Mesendoderm (in vitro differentiated cells): ENCODE measurements at regions not wholly inside any gene's neighbourhood (a gene's known extent, or its start where the extent isn't known, plus 50 kb on each side); places are given as distances from the start of the nearest gene placed in this dataset.
"Not testable (repeated sequence)": the region's sequence is repeated elsewhere in the genome, so short reads cannot be mapped to it uniquely, and the experiment has no call there.

Experiments used
- DNase-seq: peaks from one replicate; pipeline ENCODE4 v3.0.0; 2013
- H2AK5ac ChIP-seq: 2 replicates; pipeline ENCODE4 v1.6.1; 2013; ENCODE audit warnings: low read length, inconsistent platforms
- H2BK120ac ChIP-seq: 2 replicates; pipeline ENCODE4 v1.6.1; 2013; ENCODE audit warnings: low read depth, mild to moderate bottlenecking, low read length, moderate library complexity, mixed read lengths
- H2BK15ac ChIP-seq: replicated peaks from 2 replicates; pipeline ENCODE4 v1.6.1; 2013; ENCODE audit warnings: low read depth, mild to moderate bottlenecking, moderate library complexity
- H2BK5ac ChIP-seq: 2 replicates; pipeline ENCODE4 v1.6.1; 2013; ENCODE audit warnings: low read length, inconsistent platforms
- H3K18ac ChIP-seq: 2 replicates; pipeline ENCODE4 v1.6.1; 2013; ENCODE audit warnings: mild to moderate bottlenecking, low read length, mixed read lengths
- H3K23ac ChIP-seq: one replicate; pipeline ENCODE4 v1.6.1; 2013; ENCODE audit warnings: low read length
- H3K27ac ChIP-seq: 2 replicates; pipeline ENCODE4 v1.5.1; 2013; ENCODE audit warnings: low read depth, mild to moderate bottlenecking, inconsistent platforms, low read length, moderate library complexity
- H3K27me3 ChIP-seq: 2 replicates; pipeline ENCODE4 v1.6.1; 2013; ENCODE audit warnings: low read length, control low read depth, mild to moderate bottlenecking, inconsistent platforms; ENCODE audit not compliant: insufficient read depth, poor library complexity
- H3K36me3 ChIP-seq: 2 replicates; pipeline ENCODE4 v1.6.1; 2013; ENCODE audit warnings: low read length, inconsistent platforms; ENCODE audit not compliant: control insufficient read depth, insufficient read depth
- H3K4ac ChIP-seq: one replicate; pipeline ENCODE4 v1.6.1; 2013; ENCODE audit warnings: low read depth, mild to moderate bottlenecking, low read length, moderate library complexity
- H3K4me1 ChIP-seq: 2 replicates; pipeline ENCODE4 v1.6.1; 2013; ENCODE audit warnings: low read depth, low read length, inconsistent platforms; ENCODE audit not compliant: control insufficient read depth
- H3K4me2 ChIP-seq: 2 replicates; pipeline ENCODE4 v1.6.1; 2013; ENCODE audit warnings: low read length
- H3K4me3 ChIP-seq: 2 replicates; pipeline ENCODE4 v1.5.1; 2013; ENCODE audit warnings: mild to moderate bottlenecking, low read length
- H3K56ac ChIP-seq: one replicate; pipeline ENCODE4 v1.6.1; 2013; ENCODE audit warnings: low read length
- H3K79me1 ChIP-seq: 2 replicates; pipeline ENCODE4 v1.6.1; 2013; ENCODE audit warnings: low read length, inconsistent platforms
- H3K79me2 ChIP-seq: 2 replicates; pipeline ENCODE4 v1.6.1; 2013; ENCODE audit warnings: mild to moderate bottlenecking, low read length; ENCODE audit not compliant: control insufficient read depth, insufficient read depth
- H3K9ac ChIP-seq: 2 replicates; pipeline ENCODE4 v1.6.1; 2013; ENCODE audit warnings: low read length, inconsistent platforms
- H4K5ac ChIP-seq: one replicate; pipeline ENCODE4 v1.6.1; 2013; ENCODE audit warnings: low read length
- H4K8ac ChIP-seq: one replicate; pipeline ENCODE4 v1.6.1; 2013; ENCODE audit warnings: low read depth, mild to moderate bottlenecking, control low read depth, low read length, moderate library complexity
- WGBS: extraction: QIAGEN DNeasy Blood & Tissue Kit; methylation state at CpG from one replicate; pipeline ENCODE4 v1.1.7; 2013; ENCODE audit warnings: low lambda C conversion rate, missing lambda C conversion rate; ENCODE audit not compliant: insufficient coverage; ENCODE audit errors: extremely low coverage; 5-methylcytosine and 5-hydroxymethylcytosine counted together

GRCh38 chr21:14288922-14289321 is 73.0 kb downstream of the RBM11 start:
- Histone ChIP-seq H4K5ac (no peak overlapping the region), H3K4me2 (no peak overlapping the region), H2BK15ac (no peak overlapping the region), H3K4me3 (no peak overlapping the region), H2AK5ac (no peak overlapping the region), H3K18ac (no peak overlapping the region), H3K56ac (no peak overlapping the region), H3K27ac (no peak overlapping the region), H3K79me2 (no peaks in the 10 kb centered on the region), H4K8ac (no peak overlapping the region), H2BK120ac (no peak overlapping the region), H3K4me1 (no peaks in the 10 kb centered on the region), H3K36me3 (no peaks in the 10 kb centered on the region), H3K79me1 (no peaks in the 10 kb centered on the region), H3K27me3 (no peaks in the 10 kb centered on the region), H3K23ac (no peak overlapping the region), H3K9ac (no peak overlapping the region), H2BK5ac (no peak overlapping the region), H3K4ac (no peak overlapping the region)
- no peak for DNase-seq
- WGBS: no CpG with 5 or more reads among the region's 3 CpGs

- H2BK5ac ChIP-seq: no peak overlapping the region
- no peak overlapping the region for H3K18ac ChIP-seq
- whole genome bisulfite sequencing: no CpG with 5 or more reads among the region's 2 CpGs
- no peak overlapping the region for H3K27ac ChIP-seq
- H3K27me3 ChIP-seq: no peaks in the 10 kb centered on the region
- no peak overlapping the region for H3K4ac ChIP-seq
- H3K23ac ChIP-seq: no peak overlapping the region
- H3K79me1 ChIP-seq: no peaks in the 10 kb centered on the region
- H3K36me3 ChIP-seq: no peaks in the 10 kb centered on the region
- H3K79me2 ChIP-seq: no peaks in the 10 kb centered on the region
- H3K4me2 ChIP-seq: no peak overlapping the region
- H3K56ac ChIP-seq: no peak overlapping the region
- no peaks in the 10 kb centered on the region for H3K4me1 ChIP-seq
- no peak overlapping the region for H3K9ac ChIP-seq
- H3K4me3 ChIP-seq: no peak overlapping the region
- no peak overlapping the region for H2BK15ac ChIP-seq
- no peak for DNase-seq
- H2AK5ac ChIP-seq: no peak overlapping the region
- no peak overlapping the region for H4K8ac ChIP-seq
- H4K5ac ChIP-seq: no peak overlapping the region
- no peak overlapping the region for H2BK120ac ChIP-seq
These were observed 69.3 kb downstream of the RBM11 start for GRCh38 chr21:14285147-14285761.

GRCh38 chr21:14284481-14284880 is 68.5 kb downstream of the RBM11 start:
- H2AK5ac ChIP-seq: no peak overlapping the region
- H3K79me1 ChIP-seq: no peaks in the 10 kb centered on the region
- H3K9ac ChIP-seq: no peak overlapping the region
- no peak overlapping the region for H2BK5ac ChIP-seq
- no peak overlapping the region for H4K5ac ChIP-seq
- no peaks in the 10 kb centered on the region for H3K27me3 ChIP-seq
- H3K23ac ChIP-seq: no peak overlapping the region
- H2BK120ac ChIP-seq: no peak overlapping the region
- WGBS: no CpG with 5 or more reads among the region's 3 CpGs
- no peaks in the 10 kb centered on the region for H3K36me3 ChIP-seq
- no peak overlapping the region for H2BK15ac ChIP-seq
- no peak overlapping the region for H3K4me3 ChIP-seq
- H3K18ac ChIP-seq: no peak overlapping the region
- no peak for DNase-seq
- no peaks in the 10 kb centered on the region for H3K79me2 ChIP-seq
- no peak overlapping the region for H3K56ac ChIP-seq
- H3K27ac ChIP-seq: no peak overlapping the region
- no peaks in the 10 kb centered on the region for H3K4me1 ChIP-seq
- H3K4me2 ChIP-seq: no peak overlapping the region
- H4K8ac ChIP-seq: no peak overlapping the region
- no peak overlapping the region for H3K4ac ChIP-seq

- H3K23ac ChIP-seq: not testable (repeated sequence)
- WGBS: no CpG with 5 or more reads among the region's 11 CpGs
These were observed 65.4 kb downstream of the RBM11 start for GRCh38 chr21:14281188-14281900.

More at GRCh38 chr21:14281188-14281900, 65.4 kb downstream of the RBM11 start:
- not testable (repeated sequence) for H3K4ac ChIP-seq, H3K4me1 ChIP-seq, H2BK120ac ChIP-seq, H2BK5ac ChIP-seq, H3K18ac ChIP-seq, H3K9ac ChIP-seq, H2AK5ac ChIP-seq, H3K79me2 ChIP-seq, H3K36me3 ChIP-seq, H3K4me3 ChIP-seq, H3K27me3 ChIP-seq, H4K5ac ChIP-seq, H3K4me2 ChIP-seq, H3K27ac ChIP-seq, H4K8ac ChIP-seq, H3K56ac ChIP-seq, H3K79me1 ChIP-seq, H2BK15ac ChIP-seq
- DNase-seq: peak; percentile 80
